ENCODE measurements at regions not wholly inside any gene's neighbourhood (a gene's known extent, or its start where the extent isn't known, plus 50 kb on each side); places are given as distances from the start of the nearest gene placed in this dataset.
"Not testable (repeated sequence)": the region's sequence is repeated elsewhere in the genome, so short reads cannot be mapped to it uniquely, and the experiment has no call there.

DNA sequence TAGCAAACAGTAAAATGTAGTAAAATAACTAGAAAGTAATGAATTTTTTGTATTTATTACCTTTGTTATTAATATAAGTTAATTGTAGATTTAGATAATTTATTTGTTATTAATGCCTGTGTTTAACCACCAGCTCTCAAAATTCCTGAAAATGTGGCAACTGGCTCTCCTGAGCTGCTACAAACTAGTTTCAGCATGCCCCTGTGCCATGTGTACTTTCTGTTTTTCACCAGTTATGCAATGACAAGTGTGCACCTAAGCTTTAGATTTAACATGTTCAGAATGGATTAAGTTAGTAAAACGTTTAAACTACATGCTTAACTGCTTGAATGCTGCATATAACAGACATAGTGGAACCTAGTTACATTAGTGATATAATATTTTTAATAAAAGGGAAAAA, 88.1 kb downstream of the POSTN start:
- DNase-seq (ENCODE audit: low spot score) = no peak

DNA sequence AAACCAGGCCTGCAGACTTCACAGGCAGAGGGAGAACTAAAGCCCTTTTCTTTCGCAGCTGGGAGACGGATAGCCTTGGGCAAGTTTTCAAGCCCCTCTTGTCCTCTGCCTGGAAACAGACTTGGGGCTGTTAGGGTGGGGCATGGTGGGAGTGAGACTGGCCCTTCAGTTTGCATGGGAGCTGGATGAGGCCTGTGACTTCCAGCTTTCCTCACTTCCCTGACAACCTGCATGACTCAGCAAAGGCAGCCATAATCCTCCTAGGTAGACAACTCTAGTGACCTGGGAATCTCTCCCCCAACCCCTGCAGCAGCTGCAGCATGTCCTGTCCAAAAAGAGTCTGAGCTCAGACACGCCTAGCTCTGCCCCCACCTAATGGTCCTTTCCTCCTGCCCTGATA, 93.0 kb downstream of the POSTN start:
- DNase-seq (ENCODE audit: low spot score) = no peak

DNA sequence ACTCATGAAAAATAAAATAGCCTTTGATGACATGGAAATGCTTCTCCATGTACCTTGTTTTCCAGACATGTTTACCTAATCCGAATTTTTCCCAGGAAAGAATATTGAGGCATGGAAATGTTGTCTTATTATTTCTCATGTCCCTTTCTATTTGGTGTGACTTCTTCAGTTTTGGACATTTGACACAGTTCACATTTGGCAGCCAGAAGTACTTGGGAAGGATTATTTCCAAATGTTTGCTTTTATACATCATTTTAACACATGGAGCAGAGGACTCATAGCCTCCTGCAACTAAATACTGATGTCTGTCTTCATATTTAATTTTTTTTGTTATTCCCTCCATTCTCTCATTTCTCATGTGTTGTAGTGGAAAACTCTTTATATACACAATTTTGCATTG, 94.3 kb downstream of the POSTN start:
- DNase-seq (ENCODE audit: low spot score) = no peak

DNA sequence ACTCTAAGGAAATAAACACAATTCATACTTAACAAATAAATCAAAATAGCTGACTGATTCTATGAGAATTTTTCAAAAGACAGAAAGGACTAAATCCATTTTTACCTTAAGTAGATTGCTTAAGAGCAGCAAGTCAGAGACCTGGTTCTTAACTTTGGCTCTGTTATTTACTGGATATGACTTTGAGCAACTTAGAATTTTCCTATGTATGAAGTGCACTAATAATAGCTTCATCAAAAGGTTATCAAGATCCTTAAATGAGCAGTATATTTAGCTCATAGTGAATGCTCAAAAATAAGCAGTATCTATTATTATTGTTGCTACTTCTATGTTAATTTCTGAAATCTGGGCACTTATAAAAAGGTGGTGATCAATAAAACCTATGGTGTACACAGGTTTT, 95.3 kb downstream of the POSTN start:
- DNase-seq (ENCODE audit: low spot score) = no peak

DNA sequence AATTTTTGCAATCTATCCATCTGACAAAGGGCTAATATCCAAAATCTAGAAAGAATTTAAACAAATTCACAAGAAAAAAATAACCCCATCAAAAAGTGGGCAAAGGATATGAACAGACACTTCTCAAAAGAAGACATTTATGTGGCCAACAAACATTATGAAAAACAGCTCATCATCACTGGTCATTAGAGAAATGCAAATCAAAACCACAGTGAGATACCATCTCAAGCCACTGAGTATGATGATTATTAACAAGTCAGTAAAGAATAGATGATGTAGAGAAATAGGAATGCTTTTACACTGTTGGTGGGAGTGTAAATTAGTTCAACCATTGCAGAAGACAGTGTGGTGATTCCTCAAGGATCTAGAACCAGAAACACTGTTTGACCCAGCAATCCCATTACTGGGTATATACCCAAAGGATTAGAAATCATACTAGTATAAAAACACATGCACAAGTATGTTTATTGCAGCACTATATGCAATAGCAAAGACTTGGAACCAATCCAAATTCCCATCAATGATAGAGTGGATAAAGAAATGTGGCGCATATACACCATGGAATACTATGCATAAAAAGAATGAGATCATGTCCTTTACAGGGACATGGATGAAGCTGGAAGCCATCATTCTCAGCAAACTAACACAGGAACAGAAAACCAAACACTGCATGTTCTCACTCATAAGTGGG, 96.1 kb downstream of the POSTN start:
- not testable (repeated sequence) for DNase-seq (ENCODE audit: low spot score)

DNA sequence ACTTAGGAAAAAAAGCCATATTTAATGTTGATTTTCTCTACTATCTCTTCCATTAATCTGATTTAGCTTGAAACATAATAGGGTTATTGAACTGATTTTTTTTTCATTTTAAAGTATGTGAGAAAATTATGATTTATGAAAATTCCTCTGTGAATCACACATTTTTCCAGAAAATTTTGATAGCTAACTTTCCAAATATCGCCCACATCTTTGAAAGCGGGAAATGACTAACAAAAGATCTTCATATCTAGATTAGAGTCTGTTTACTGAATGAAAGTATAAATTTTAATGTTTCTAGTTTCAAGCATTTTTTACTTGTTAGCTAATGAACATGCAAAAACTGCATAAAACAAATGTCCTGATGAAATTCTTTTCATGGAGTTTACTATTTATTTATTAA, 97.4 kb downstream of the POSTN start:
- no peak for DNase-seq (ENCODE audit: low spot score)

DNA sequence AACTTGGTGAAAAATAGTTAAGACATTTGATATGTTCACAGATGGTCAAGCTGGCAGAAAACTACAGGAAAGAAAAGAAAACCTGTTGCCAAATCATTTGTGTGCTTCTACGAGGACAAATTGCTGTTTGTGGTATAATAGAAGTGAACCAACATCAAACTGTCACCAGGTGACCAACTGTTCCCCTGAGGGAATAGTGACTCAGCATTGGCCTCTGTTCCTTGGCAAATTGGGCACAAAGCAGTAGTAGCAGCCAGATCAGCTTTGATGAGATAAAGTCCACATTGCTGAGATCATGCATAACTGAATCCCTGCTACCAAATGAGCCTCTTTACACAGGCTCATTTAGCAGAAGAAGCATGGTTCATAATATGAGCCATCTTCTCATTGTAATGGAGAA, 103.5 kb downstream of the POSTN start:
- DNase-seq (ENCODE audit: low spot score) = no peak

DNA sequence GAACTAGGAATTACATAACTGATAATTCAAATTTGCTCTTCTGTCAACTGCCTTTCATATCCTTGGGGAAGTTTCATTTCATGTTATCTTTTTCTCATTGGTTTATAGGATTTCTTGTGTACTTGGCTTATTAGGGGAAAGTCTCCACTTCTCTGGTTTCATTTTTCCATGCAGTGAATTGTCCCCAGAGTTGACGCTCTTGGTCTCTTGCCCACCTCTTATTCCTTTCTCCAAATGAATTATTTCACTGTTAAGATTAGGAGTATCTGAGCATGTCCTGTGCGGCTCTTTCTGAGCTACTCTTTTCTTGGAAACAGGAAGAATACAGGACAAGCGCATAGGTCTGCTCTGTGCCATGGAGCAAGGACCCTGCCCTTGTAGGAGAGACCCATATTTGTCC, 104.8 kb downstream of the POSTN start:
- no peak for DNase-seq (ENCODE audit: low spot score)

DNA sequence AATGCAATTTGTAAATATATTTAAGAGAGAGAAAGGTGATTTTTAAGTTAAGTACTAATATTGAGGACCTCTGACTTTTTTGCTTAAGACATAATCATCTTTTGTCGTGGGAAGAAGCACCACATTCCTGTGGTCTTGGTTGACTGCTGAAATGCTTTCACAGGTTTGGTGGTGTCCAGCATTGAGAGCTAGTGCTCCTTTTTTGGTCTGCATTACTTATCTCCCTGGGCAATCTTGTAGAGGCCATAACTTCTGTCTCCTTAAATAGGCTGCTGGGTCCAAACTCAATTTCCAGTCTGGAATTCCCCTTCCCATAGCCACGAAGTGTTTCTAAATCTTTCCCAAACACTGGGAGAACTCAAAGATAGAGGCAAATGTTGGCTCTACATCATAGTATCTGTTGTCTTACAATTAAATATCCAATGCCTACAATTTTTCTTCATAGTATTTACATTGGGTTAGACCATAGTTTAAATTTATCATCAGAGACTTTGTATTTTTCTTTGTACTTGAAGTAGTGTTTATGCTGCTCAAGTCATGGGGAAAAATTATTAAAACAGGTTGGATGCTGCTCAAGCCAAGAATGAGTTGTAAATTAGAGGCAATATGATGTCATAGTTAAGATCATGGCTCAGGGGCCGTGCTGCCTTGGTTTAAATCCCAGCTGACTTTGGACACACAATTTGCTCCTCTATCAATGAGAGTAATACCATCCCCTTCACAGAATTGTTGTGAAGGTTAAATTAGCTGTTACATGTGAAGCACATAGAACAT, 105.6 kb downstream of the POSTN start:
- peak; percentile 19 for DNase-seq (ENCODE audit: low spot score)

DNA sequence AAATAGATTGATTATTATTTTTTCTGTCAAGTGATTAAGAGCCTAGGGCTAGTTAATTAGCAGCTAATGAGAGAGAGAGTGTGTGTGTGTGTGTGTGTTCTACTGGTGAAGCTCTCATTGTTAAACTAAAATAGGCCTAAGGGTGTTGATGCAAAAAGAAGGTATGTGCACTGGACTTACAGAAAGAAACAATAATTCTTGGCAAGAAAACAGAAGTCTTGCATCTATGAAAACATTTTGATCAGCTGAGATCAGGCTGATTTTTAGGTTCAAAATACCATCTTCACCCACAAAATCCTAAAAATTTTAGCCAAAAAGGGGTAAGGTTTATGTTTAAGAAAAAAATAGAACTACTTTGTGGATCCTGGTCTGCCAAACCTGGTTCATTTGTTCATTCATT, 106.5 kb downstream of the POSTN start:
- no peak for DNase-seq (ENCODE audit: low spot score)

DNA sequence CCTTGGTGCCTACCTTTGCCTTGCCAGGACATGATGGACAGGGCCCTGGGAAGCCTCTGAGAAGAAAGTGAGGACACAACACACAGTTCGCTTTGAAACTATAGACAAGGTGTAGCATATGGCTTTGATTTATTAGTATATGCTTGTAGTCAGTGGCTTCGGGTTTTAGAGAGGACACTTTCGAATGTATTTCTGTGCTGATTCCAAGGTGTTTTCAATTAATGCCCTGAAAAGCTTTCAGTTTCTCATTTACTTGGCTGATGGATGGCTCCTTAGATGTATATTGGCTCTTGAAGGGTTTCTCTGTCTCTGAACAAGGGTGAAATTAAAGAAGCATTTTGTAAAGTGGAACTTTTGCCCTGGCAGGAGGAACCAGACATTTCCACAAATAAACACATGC, 106.9 kb downstream of the POSTN start:
- no peak for DNase-seq (ENCODE audit: low spot score)

DNA sequence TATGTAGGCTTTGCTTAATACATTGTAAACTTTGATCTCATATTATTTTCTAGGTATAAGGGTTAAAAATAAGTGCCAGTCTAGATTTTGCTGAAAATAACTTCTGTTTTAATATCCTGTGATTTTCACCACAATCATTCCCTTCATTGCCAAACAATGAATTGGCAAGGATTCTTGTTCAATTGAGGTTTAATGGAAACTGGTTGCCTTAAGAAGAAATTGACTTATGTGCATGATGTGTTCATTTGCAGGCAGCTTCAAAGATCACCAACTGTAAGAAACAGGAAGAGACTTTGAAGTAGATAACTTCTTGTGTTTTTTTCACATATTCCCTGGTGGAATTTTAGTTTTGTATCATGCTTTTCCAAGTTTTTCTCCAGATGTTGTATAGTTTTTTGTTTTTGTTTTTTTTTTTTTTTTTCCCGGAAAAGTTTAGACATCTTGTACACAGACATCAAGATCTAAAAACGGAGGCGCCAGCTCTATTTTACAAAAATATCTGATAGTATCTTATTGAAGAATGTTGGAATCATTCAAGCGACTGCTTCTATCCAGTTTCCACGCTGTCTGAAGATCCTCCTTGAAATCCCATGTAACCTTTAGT, 108.3 kb downstream of the POSTN start:
- no peak for DNase-seq (ENCODE audit: low spot score)

DNA sequence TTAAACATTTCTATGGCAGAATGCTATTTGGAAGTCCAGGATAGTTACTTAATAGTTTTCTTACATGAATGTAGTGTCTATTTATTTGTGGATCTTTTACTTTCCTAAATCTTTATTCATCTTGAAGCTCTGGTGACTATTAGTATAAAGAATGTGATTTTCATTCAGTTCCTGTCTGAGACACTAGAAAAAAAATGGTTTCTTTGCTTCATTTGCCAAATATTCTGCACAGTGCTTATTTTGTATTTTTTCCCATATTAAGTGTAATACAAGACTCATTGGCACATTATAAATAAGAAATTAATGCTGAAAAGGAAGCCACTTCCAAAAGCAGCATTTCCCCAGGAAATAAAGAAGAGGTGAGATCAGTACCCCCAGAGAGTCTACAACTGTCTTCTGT, 109.8 kb downstream of the POSTN start:
- DNase-seq (ENCODE audit: low spot score) = no peak

DNA sequence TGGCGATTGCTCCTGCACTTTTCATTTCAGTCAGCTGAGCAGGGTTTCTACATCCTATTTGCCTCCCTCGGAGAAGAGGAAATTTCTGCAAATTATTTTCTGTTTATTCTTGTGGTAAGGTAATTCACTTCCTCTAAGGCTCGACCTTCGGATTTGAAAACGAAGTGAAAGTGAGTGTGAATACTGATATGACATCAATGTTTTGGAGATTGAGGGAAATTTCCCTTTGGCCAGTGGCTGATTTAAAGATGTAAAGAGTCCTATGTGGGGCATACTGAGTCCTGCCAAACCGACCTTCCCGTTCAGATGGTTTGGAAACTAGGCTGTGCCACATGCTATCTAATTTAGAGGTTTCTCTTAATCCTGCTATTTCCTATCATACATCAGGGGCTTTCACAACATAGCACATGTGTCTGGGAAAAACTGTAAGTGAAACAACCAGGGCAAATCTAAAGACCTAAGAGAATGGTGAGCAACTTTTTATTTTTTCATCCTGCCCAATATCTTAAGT, 112.3 kb downstream of the POSTN start:
- no peak for DNase-seq (ENCODE audit: low spot score)

DNA sequence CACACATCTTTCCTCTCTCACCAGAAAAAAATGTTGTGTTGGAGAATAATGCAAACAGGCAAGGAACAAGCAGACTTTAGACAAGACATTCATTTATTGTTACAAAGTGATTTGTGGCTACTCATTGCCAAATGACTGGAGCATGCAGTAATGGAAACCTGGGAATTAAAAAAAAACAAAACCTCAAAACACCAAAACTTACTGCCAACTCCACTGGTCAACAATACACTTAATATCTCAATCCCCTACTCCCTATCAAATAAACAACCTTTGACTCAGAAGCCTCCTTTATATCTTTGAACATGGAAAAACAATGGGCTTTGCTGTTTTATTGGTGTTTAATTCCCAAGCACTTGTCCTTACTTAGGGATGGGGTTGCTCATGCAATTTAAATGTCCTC, 112.8 kb downstream of the POSTN start:
- DNase-seq (ENCODE audit: low spot score) = no peak

DNA sequence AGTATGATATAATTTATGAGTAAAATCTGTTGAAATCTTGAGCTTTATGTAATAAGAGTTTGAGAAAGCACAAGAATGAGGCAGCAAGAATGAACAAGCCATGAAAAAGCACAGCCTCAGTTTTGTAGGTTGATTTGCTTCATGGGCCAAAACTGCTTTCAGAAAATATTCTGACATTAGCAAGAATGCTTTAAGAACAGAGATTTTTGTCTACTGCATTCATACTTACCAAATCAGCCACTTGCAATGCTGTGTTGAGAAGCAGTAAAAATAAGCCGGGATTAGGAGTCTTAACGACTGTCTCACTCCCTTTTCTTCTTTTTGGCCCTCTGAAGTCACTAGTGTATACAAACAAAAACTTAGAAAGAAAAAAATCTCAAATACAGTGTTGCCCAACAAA, 114.5 kb downstream of the POSTN start:
- no peak for DNase-seq (ENCODE audit: low spot score)

DNA sequence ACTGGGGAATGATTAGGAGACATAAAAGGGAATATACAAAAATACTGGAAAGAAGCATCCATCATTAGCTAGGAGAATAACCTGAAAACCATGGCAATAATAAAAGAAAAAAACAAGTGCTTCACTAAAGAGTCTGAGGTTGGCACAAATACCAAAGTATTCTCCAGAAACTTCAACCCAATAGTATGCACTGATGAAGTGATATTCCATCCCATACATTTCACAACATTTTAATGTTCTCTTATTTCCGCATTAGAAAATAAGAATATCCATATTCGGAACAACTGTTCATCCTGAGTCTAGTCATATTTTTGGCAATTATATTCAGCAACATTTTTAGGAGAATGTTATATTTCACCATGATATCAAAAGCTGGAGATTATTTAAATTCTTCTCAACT, 116.2 kb downstream of the POSTN start:
- DNase-seq (ENCODE audit: low spot score) = no peak

DNA sequence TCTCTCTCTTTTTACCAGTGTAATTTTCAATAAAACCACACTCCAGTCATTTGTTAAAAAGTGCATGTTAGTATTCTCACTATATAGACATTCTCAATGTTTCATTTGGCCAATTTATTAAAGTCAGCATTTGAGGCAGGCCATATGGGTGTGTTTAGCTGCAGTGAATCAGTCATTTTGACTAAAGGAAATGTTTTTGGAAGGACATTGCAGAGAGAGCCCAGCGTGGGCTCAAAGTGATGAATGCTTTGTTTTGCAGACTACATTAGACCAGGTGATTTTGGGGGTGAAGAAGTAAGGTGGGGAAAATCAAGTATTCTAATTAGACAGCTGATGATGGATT, 116.7 kb downstream of the POSTN start:
- DNase-seq (ENCODE audit: low spot score) = no peak

DNA sequence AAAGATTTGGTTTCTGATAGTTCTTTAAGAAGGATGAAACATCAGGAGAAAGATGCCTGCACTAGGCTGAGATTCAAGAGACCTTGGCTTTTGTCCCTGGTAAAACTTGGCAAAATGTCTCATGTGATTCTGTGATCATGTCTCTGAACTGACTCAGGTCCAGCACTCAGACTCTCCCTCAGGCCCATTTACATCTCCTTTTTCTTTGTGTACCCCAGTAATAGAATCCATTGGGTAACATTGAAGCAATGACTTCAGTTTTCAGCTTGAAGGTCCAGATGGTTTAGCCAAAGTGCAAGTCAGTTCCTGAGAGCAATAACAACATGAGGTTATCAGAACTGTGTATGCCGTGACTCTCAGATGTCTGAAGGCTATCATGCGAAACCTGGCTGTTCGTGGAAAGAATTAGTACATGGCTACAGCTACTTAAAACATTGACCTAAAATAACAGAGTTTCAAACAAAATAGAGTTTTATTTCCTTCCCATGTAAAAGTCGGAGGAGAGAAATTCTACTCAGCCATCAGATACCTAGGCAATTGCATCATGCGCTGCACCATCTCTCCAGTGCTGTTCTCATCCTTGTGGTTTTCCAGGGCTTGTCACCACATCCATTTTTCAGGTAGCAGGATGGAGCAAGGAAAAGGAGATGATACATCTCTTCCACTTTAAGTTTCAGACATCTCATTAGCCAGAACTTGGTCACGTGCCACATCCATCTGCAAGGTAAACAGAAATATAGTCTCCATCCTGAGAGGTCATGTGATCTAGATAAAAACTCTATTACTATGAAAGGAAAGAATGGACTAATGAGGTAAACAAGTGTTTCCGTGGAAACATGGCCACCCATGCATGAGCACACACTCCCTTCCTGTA, 117.3 kb downstream of the POSTN start:
- no peak for DNase-seq (ENCODE audit: low spot score)

DNA sequence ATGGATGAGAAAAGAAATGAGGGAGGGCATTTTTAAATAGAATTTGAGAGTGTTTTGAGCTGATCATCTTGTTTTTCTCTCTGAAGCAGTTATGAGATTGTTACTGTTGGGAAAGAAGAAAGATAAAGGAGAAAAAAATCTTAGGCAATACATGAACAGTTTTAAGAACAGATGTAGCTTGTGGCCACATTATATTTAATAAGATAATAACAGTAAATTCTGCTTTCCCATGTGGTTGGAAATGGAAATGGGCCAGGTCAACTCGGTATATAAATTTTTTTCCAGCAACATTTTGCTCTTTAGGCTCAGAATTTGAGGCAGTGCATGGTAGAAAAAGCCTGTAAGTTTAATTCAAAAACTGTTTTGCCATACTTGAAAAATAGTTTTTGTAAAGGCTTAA, 118.7 kb downstream of the POSTN start:
- DNase-seq (ENCODE audit: low spot score) = no peak

DNA sequence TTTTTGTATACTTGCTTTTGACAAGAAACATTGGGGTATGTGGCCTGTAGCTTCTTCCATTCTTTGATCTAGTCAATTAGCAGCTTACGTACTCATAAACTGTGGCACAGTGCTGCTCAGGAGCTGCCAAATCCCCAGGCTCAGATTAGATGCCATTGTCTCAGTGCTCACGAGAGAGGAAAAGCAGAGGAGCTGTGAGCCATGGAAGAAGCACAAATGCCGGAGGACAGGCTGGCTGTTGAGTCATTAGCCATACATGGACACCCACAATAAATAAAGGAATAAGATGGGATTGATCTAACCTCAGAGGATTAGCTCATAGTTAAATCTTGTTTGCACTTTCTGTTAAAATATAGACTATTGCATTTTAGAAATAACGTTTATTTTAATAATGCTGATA, 121.7 kb downstream of the POSTN start:
- peak; percentile 9 for DNase-seq (ENCODE audit: low spot score)

DNA sequence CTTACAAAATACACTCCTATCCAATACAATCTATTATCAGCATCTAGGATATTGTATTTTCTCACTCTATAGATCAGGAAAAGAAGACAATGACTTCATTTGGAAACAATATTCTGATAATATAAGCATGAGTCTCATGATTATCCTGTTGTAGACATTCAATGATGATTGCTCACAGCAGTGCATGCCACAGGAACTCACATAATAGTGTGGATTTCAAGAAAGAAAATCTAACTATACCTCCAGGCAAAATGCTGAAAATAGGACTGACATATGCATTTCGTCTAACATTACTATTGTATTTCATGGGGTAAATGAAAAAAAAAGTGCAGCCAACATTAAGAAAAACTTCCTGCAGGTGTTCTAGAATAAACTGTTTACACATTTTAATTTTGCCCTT, 122.6 kb downstream of the POSTN start:
- peak; percentile 9 for DNase-seq (ENCODE audit: low spot score)
